ENCODE measurements at regions not wholly inside any gene's neighbourhood (a gene's known extent, or its start where the extent isn't known, plus 50 kb on each side); places are given as distances from the start of the nearest gene placed in this dataset.
"Not testable (repeated sequence)": the region's sequence is repeated elsewhere in the genome, so short reads cannot be mapped to it uniquely, and the experiment has no call there.

DNA sequence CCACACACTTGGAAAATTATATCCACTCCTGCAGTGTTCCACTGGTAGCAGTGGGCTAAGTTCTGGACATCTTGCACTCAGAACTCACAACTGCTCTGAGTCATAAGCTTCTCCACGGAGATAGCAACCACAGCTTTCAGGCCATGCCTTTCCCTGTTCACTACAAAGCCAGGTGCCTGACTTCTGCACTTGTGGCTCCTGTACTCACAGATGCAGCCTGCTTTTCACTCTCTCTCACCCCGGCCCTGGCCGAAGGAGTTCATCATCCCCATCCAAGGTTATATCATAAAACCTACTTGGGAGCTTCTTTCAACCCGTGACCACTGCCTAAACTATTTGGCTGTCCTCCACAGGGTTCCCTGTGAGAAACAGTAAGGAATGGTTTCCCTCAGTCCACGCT lies 999.4 kb downstream of the GLUD2 start:
- no peak for DNase-seq (ENCODE audit: low read depth in 2 of 2)

DNA sequence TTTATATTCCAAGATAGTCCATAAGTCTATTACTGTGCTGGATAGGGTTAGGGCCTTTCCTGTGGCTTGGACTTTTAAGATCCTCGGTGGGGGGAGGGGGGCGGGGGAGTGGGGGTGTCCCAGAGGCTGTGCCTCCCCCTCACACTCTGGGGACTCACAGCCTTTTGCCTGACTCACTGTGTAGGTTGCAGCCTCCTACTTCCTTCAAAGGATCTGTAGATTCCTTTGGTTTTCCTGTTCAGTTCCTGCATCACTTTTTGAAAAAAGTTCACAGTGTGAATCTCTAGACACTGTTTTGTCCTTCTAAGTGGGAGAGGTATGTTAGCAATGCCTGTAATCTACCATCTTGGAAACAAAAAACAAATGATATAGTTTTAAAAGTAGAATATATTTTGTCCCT lies 999.9 kb downstream of the GLUD2 start:
- no peak for DNase-seq (ENCODE audit: low read depth in 2 of 2)

DNA sequence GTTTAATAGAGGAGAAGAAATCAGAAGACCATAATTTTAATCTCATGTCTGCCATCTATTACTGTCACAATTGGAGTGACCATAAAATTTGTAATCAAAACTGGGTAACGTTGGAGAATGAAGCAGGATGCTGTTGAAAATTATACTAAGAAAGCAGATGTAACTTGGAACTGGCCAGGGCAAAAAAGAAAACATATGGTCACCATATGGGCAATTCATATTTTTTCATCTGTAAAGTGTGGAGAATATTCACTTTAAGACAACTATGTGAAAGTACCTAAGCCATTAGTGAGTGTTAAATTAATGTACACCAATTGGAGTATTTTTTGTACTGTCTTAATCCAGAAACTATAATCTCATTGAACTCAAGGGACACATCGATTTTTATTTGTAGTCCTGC lies 1008.0 kb downstream of the GLUD2 start:
- no peak for DNase-seq (ENCODE audit: low read depth in 2 of 2)

DNA sequence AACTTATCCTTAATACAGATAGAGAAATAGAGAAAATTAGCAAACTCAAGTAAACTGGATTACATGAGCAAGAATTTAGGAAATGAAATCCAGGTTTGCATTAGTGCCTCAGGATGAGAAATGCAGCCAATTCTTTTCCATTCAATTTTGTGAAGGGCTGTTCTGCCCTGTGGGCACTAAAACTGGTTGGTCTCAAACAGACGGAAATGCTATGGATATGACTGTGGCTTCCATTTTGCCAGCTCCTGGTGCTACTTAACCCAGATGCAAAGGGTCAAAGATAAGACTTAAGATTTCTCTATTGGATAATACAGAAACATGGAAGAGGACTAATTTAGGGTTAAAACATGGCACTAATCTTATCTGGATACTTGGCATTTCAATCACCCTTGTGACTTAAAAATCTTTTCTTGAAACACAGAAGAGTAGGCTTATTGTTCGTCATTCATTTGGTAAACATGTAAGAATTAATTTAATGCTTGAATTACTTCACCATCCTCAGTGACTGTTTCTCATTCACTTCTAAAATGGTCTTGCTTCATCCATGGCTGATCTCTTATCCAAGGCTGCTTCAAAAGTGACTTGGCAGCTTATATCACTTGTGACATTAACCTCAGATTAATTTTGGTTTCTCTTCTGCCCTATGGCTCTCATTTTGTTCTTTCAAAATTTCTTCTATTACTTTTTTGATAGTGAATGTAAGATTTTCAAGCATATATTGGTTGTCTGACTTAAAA lies 1008.7 kb downstream of the GLUD2 start:
- DNase-seq (ENCODE audit: low read depth in 2 of 2), result no peak

DNA sequence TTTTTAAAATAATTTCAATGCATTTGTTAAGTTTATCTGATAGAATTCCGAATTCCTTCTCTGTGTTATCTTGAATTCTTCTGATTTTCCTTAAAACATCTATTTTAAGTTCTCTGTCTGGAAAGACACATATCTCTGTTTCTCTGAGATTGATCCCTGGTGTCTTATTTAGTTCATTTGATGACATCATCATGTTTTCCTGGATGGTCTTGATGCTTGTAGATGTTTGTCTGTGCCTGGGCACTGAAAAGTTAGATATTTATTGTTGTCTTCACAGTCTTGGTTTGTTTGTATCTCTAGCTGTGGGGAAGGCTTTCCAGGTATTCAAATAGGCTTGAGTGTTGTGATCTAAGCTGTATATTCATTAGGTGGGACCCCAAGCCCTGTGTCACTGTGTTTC lies 1028.8 kb downstream of the GLUD2 start:
- no peak for DNase-seq (ENCODE audit: low read depth in 2 of 2)

DNA sequence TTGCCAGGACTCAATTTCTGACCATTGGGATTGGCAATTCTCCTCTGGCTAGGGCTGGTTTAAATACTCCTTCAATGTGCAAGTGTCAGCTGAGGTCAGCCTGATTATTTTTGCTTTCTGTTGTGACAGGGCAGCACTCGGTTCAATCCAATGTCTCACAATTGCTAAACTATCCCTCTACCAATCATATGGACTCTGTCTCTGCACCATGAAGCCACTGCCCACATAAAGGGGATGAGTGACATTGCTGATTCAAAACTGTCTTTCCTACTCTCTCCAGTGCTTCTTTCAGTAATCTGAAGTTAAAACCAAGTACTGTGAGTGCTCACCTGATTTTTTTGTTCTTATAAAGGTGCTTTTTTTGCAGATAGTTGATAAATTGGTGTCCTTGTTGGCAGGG lies 1030.7 kb downstream of the GLUD2 start:
- no peak for DNase-seq (ENCODE audit: low read depth in 2 of 2)

DNA sequence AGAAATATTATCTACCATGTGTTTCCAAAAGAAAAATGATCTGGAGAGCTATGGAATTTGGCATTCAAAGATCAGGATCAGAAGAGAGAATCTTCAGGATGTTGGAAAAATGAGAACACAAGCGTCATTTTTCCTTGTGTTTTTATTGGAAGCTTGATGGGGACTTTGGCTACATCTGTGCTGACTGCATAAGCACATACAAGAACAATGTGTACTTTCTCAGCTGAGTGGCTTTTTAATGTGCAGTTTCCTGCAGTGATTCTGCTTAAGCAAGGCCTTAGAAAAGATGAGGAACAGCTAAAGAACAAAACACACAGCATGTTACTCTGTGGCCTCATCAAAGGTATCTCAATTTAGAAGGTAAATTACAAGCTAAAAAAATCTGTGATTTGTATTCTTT lies 1039.9 kb downstream of the GLUD2 start:
- DNase-seq (ENCODE audit: low read depth in 2 of 2), result no peak

DNA sequence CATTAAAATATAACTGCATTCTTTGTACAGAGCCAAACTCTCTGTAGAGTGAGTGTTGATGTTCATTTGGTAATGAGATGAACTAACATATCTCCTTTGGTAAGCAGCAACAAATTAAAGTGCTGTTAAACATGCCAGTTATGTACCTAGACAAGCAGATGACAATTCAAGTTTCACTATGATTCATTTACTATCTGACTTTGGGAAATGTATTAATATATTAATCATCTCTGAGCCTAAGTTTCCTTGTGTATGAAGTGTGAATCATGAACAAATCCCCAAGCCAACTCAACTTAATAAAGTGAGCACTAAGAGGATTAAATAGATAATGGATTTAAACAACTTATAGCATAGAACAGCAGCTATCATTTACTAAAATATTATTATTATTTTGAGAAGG lies 1044.2 kb downstream of the GLUD2 start:
- no peak for DNase-seq (ENCODE audit: low read depth in 2 of 2)

DNA sequence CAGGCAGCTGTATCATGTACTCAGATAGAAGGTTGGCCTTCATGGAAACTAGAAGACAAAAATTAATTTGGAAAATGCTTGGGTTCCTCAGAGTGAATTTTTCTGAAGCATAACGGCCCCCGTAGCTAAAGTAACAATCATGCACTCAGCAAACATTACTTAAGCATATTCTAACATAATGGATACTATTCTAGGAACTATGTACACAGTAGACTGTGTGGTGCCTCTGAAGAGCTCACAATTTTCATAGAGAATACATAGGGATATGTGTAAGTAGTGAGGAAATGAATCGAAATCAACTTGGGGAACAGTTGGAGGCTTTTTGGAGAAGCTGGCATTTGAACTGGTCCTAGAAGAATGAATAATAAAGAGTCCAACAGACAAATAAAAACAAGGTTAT lies 1045.0 kb downstream of the GLUD2 start:
- DNase-seq (ENCODE audit: low read depth in 2 of 2), result no peak

DNA sequence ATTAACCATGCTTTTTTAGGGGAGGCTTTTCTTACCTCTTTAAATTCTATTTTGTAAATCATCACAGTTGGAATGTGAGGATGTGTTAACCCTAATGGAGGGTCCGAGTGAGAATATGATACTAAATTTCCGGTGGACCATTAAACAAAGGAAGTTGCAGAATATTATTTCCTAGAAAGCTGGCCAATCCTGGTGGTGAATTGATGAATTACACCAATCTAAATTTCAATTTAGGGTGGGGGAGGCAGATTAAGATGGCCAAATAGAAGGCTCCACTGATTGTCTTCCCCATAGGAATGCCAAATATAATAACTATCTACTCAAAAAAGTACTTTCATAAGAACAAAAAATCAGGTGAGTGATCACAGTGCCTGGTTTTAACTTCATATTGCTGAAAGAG lies 1045.6 kb downstream of the GLUD2 start:
- no peak for DNase-seq (ENCODE audit: low read depth in 2 of 2)

DNA sequence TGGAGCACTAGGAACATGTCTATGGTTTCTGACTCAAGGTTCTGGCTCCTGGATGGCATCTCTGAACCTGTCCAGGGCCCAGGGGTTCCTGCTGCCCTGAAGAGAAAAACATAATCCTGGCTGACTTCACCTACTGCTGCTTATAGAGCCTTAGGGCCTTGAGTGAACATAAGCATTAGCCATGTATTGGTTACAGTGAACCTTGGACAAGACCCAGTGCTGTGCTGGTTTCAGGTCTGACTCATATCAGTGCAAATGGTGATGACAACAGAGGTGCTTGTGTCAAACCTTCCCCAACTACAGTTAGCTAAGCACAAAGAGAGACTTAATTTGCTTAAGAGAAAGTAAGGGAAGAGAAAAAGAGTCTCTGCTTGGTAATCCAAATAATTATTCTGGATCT lies 1047.2 kb downstream of the GLUD2 start:
- no peak for DNase-seq (ENCODE audit: low read depth in 2 of 2)

DNA sequence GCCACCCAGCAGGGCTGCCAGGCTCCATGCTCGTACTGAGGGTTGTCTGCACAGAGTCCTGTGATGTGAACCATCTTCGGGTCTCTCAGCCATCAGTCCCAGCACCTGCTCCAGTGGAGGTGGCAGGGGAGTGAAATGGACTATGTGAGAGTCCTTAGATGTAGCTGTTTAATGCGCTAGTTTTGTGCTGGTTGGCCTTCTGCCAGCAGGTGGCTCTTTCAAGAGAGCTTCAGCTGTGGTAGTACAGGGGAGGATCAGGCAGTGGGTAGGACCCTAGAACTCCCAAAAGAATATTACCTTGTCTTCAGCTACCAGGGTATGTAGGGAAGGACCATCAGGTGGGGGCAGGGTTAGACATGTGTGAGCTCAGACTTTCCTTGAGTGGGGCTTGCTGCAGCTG lies 1066.0 kb downstream of the GLUD2 start:
- no peak for DNase-seq (ENCODE audit: low read depth in 2 of 2)

DNA sequence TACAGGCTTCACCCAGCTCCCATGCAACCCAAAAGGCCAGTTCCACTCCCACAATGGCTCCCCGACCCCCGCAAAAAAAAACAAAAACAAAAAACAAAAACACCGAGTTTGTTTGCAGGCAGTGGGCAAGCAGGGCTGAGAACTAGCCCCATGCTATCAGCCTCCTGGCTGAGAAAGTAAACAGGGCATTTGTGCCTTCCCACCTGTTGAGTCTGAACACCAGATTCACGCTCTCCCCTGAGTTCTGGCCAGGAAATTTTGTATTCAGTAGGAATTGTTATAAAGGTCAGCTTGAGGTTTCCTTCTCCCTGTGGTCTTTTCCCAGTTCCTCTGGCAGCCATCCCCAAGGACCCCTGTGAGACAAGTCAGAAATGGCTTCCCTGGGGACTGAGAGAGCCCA lies 1066.5 kb downstream of the GLUD2 start:
- no peak for DNase-seq (ENCODE audit: low read depth in 2 of 2)

DNA sequence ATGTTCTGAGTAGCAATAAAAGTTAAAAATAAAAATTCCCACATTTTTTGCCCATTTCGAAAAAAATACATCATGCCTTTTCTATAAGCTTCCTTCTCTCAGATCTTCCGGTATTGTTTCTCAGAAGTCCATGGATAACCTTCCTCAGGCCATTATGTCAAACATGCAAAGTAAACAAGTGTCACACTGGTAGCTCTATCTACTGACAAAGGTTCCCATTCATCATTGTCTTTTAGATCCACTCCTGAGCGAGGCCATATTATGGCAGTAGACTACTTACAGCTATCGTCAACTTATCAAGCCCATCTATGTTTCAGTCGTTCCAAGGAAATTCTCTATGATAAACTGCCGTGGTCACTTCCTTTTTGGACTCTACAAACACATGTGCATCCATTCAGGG lies 1068.2 kb downstream of the GLUD2 start:
- no peak for DNase-seq (ENCODE audit: low read depth in 2 of 2)

DNA sequence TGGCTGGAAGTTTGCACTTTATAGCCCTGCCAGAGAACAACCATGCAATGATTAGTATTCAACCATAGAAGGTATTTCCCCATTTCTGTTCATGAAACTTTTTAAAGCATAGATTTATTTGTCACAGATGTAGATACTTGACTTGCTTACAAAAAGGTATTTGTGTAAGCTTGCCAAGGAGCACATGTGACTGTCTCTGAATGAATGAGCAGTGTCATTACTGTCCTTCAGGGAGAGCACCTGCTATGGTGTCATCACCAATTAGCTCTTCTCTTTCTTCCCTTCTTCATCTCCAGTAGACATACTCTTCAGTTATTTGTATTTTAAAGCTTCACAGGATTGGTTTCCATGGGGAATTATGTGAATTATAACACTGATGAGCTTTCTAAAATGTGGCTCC lies 1064.7 kb upstream of the GRIA3 start:
- DNase-seq (ENCODE audit: low read depth in 2 of 2), result no peak

DNA sequence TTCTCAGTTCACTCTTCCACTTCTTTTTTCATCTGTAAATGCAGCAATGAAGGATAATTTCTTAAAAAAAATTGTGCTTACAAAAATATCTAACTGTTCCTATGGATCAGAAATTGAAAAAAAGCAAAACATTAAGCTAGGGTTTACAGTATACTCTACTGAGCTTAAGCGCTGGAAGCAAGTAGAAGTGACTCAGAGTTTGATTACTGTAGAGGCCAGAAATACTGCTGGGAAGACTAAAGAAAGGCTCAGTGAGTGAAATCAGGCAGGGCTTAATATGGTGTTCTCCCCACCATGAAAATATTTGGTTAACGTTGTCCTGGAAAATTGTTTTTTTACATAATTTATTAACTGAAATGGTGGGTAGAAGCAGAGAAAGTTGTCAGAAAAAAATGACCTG lies 1061.8 kb upstream of the GRIA3 start:
- no peak for DNase-seq (ENCODE audit: low read depth in 2 of 2)

DNA sequence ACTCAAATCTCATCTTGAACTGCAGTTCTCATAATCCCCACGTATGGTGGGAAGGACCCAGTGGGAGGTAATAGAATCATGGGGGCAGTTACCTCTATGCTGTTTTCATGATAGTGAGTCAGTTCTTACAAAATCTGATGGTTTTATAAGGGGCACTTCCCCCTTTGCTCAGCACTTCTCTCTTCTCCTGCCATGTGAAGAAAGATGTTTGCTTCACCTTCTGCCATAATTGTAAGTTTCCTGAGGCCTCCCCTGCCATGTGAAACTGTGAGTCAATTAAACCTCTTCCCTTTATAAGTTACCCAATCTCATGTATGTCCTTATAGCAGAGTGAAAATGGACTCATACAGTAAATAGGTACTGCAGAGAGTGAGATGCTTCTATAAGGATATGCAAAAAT lies 1050.6 kb upstream of the GRIA3 start:
- DNase-seq (ENCODE audit: low read depth in 2 of 2), result no peak

DNA sequence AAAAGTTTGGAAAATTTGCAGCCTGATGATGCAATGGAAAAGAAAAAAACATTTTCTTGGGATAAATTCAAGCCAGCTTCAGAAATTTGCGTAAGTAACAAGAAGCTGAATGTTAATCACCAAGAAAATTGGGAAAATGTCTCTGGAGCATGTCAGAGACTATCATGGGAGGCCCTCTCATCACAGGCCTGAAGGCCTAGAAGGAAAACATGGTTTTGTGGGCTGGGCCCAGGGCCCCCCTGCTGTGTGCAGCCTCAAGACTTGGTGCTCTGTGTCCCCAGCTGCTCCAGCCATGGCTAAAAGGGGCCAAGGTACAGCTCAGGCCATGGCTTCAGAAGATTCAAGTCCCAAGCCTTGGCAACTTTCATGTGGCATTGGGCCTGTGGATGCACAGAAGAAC lies 1049.8 kb upstream of the GRIA3 start:
- DNase-seq (ENCODE audit: low read depth in 2 of 2), result no peak

DNA sequence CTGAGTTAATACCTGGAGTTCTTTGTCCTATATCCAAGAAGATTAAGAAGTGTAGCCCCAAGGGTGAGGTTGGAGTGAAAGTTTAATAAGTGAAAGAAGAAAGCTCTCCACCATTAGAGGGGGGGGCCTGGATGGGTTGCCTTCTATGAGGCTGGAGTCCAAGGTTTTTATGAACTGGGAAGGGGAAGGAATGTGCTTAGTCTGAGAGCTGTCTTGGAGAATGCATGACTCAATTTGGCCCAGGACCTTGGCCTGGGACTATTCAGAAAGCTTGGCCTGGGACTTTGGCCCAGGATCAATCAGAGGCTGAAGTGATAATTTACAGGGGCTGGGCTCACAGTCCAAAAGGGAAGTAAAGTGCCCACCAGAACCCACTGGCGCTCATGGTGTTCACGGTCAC lies 1049.0 kb upstream of the GRIA3 start:
- no peak for DNase-seq (ENCODE audit: low read depth in 2 of 2)

DNA sequence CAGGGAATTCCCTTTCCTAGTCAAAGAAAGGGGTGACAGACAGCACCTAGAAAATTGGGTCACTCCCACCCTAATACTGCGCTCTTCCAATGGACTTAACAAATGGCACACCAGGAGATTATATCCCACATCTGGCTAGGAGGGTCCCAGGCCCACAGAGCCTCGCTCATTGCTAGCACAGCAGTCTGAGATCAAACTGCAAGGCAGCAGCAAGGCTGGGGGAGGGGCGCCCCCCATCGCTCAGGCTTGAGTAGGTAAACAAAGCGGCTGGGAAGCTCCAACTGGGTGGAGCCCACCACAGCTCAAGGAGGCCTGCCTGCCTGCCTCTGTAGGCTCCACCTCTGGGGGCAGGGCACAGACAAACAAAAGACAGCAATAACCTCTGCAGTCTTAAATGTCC lies 1043.9 kb upstream of the GRIA3 start:
- not testable (repeated sequence) for DNase-seq (ENCODE audit: low read depth in 2 of 2)

DNA sequence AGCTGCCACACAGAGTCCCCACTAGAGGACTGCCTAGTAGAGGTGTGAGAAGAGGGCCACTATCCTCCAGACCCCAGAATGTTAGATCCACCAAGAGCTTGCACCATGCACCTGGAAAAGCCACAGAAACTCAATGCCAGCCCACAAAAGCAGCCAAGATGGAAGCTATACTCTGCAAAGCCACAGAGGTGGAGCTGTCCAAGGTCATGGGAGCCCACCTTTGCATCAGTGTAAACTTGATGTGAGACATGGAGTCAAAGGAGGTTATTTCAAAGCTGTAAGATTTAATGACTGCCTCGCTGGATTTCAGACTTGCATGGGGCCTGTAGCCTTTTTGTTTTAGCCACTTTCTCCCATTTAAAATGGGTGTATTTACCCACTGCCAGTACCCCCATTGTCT lies 1030.1 kb upstream of the GRIA3 start:
- DNase-seq (ENCODE audit: low read depth in 2 of 2), result no peak

DNA sequence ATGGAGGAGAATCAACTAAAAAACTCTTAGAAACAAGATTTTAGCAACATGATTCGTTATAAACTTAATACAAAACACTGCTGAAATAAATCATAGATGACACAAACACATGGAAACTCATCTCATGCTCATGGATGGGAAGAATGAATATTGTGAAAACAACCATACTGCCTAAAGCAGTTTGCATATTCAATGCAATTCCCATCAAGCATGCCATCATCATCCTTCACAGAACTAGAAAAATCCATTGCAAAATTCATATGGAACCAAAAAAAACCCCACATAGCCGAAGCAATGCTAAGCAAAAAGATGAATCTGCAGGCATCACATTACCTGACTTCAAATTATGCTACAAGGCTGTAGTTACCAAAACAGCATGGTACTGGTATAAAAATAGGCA lies 1015.8 kb upstream of the GRIA3 start:
- DNase-seq (ENCODE audit: low read depth in 2 of 2), result no peak

DNA sequence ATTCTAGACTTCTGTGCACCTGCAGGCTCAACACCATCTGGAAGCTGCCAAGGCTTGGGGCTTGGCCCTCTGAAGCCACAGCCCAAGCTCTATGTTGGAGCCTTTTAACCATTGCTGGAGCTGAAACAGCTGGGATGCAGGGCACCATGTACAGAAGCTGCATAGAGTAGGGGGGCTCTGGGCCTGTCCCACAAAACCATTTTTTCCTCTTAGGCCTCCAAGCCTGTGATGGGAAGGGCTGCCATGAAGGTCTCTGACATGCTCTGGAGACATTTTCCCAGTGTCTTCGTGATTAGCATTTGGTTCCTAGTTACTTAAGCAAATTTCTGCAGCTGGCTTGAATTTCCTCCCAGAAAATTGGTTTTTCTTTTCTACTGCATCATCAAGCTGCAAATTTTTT lies 999.3 kb upstream of the GRIA3 start:
- no peak for DNase-seq (ENCODE audit: low read depth in 2 of 2)

DNA sequence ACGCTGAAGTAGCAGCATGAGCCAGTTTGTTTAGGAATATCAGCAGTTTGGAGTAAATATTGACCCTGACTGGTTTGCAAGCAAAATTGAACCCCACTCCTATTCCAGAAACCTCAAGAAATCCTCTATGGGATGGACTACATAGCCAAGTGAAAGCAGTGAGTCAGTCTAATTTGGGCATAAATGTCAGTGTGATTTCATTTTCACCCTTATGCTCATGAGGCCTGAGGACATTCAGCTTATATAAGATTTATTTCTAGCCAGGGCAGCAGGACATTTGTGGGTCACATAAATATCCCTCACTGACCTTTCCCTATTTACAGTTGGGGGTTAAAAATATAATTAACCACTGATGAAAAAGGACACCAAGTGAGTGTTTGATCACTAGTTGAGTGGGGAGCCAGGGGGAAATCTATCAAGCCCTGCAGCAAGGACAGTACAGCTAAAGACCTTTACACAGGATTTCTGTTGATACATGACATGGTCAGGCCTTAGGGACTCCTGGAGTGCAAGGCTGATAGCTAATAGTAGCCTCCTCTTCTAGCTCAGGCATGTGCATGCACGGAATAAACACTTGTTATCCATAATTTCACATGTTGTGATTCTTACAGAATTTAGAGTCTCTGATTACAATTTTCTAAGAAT lies 996.9 kb upstream of the GRIA3 start:
- no peak for DNase-seq (ENCODE audit: low read depth in 2 of 2)
